ENCODE measurements at regions not wholly inside any gene's neighbourhood (a gene's known extent, or its start where the extent isn't known, plus 50 kb on each side); places are given as distances from the start of the nearest gene placed in this dataset.
A peak's percentile ranks its signal among the peaks of the same experiment; 100 is the strongest.

- in situ Hi-C loops (cut with MboI; ENCODE audit: low sequenced_read_pairs in 4 of 4) (no loop called here), intact Hi-C loops (cut with DNase I; ENCODE audit: low total_unique reads) (no loop called here)
- ATAC-seq (peak; percentile 41 to 47), DNase-seq (peak in 1 of 2 donors; percentile 11)
- TF ChIP-seq CTCF (IDR thresholded peaks at IDR 0.05 in 4 of 5, conservative IDR thresholded peaks at IDR 0.05 in 1 of 5) (no peak), POLR2A (IDR thresholded peaks at IDR 0.05) (no peak)
- Histone ChIP-seq H3K4me1 (no peaks in the 10 kb centered on the region), H3K27ac (peak overlapping the region in 3 of 4 donors; percentile 59 to 67 (median 60)), H3K4me3 (no peak overlapping the region), H3K36me3 (no peaks in the 10 kb centered on the region), H3K27me3 (no peaks in the 10 kb centered on the region), H3K9me3 (no peaks in the 10 kb centered on the region)
Observed at GRCh38 chr11:115707180-115707905, 203.1 kb upstream of the CADM1 start.

GRCh38 chr11:115706626-115707135 lies 202.5 kb upstream of the CADM1 start:
- no peak for TF ChIP-seq POLR2A (IDR thresholded peaks at IDR 0.05)
- no peak for TF ChIP-seq CTCF (IDR thresholded peaks at IDR 0.05 in 4 of 5, conservative IDR thresholded peaks at IDR 0.05 in 1 of 5)
- intact Hi-C loops (cut with DNase I; ENCODE audit: low total_unique reads), result no loop called here
- H3K9me3 ChIP-seq, result no peaks in the 10 kb centered on the region
- H3K27me3 ChIP-seq, result no peaks in the 10 kb centered on the region
- DNase-seq (no peak), ATAC-seq (peak; percentile 83 to 87)
- peak overlapping the region in 3 of 4 donors; percentile 59 to 67 (median 60) for H3K27ac ChIP-seq
- H3K4me1 ChIP-seq, result peaks cover 0 to 4% of the 10 kb centered on the region in 2 donors
- in situ Hi-C loops (cut with MboI; ENCODE audit: low sequenced_read_pairs in 4 of 4), result no loop called here
- H3K36me3 ChIP-seq, result no peaks in the 10 kb centered on the region
- no peak overlapping the region for H3K4me3 ChIP-seq

GRCh38 chr11:115705200-115705599 lies 201.0 kb upstream of the CADM1 start:
- H3K4me1 ChIP-seq, result peaks cover under 1 to 8% of the 10 kb centered on the region in 2 donors
- no peak for DNase-seq
- H3K27ac ChIP-seq, result no peak overlapping the region
- intact Hi-C loops (cut with DNase I; ENCODE audit: low total_unique reads) (no loop called here), in situ Hi-C loops (cut with MboI; ENCODE audit: low sequenced_read_pairs in 4 of 4) (no loop called here)
- H3K4me3 ChIP-seq, result no peak overlapping the region
- no peak for TF ChIP-seq POLR2A (IDR thresholded peaks at IDR 0.05)
- TF ChIP-seq CTCF (IDR thresholded peaks at IDR 0.05 in 4 of 5, conservative IDR thresholded peaks at IDR 0.05 in 1 of 5), result no peak
- ATAC-seq, result no peak
- no peaks in the 10 kb centered on the region for H3K27me3 ChIP-seq
- no peaks in the 10 kb centered on the region for H3K36me3 ChIP-seq
- no peaks in the 10 kb centered on the region for H3K9me3 ChIP-seq

GRCh38 chr11:115700981-115701875 lies 197.0 kb upstream of the CADM1 start:
- H3K36me3 ChIP-seq, result no peaks in the 10 kb centered on the region
- in situ Hi-C loops (cut with MboI; ENCODE audit: low sequenced_read_pairs in 4 of 4) (no loop called here), intact Hi-C loops (cut with DNase I; ENCODE audit: low total_unique reads) (no loop called here)
- H3K4me3 ChIP-seq, result no peak overlapping the region
- H3K9me3 ChIP-seq, result no peaks in the 10 kb centered on the region
- no peak for DNase-seq
- TF ChIP-seq POLR2A (IDR thresholded peaks at IDR 0.05) (no peak), CTCF (IDR thresholded peaks at IDR 0.05 in 4 of 5, conservative IDR thresholded peaks at IDR 0.05 in 1 of 5) (no peak)
- ATAC-seq, result no peak
- peaks cover 5 to 20% of the 10 kb centered on the region in 2 donors for H3K4me1 ChIP-seq
- H3K27ac ChIP-seq, result no peak overlapping the region
- no peaks in the 10 kb centered on the region for H3K27me3 ChIP-seq

Measured in gastrocnemius medialis (tissue), 4 donors.